Ovary (tissue), 7 donors: ENCODE measurements at regions not wholly inside any gene's neighbourhood (a gene's known extent, or its start where the extent isn't known, plus 50 kb on each side); places are given as distances from the start of the nearest gene placed in this dataset.
"Not testable (repeated sequence)": the region's sequence is repeated elsewhere in the genome, so short reads cannot be mapped to it uniquely, and the experiment has no call there.

ENCODE experiments used
- DNase-seq, 5 donors: peaks; one replicate each; pipeline ENCODE4 v3.0.0-alpha.2; 2019 to 2020
- H3K27ac ChIP-seq, 2 donors: fragments of 200-600 bp; one replicate each; pipeline versions ENCODE4 v1.5.1 to v1.8.0; 2019 to 2022
- H3K27me3 ChIP-seq: fragments of 200-600 bp; one replicate; pipeline ENCODE4 v1.8.0; 2022
- H3K36me3 ChIP-seq: fragments of 200-600 bp; sonication (generic); one replicate; pipeline ENCODE4 v1.5.1; 2019
- H3K4me1 ChIP-seq: one replicate; pipeline ENCODE4 v1.8.1; 2013; ENCODE audit warnings: mild to moderate bottlenecking, moderate library complexity; ENCODE audit not compliant: insufficient read depth
- H3K4me3 ChIP-seq: fragments of 200-600 bp; sonication (generic); one replicate; pipeline ENCODE4 v1.5.1; 2017
- H3K9me3 ChIP-seq, 2 donors: fragments of 200-600 bp in 1 of 2; sonication (generic) in 1 of 2; one replicate each; pipeline versions ENCODE4 v1.5.1 to v1.8.1; 2013 to 2019; ENCODE audit warnings: mild to moderate bottlenecking in 1 of 2, moderate library complexity in 1 of 2
- EP300 ChIP-seq: sonication (generic); formaldehyde crosslinking; IDR thresholded peaks from one replicate; pipeline ENCODE4 v1.6.1; 2017; ENCODE audit warnings: antibody characterized with exemption
- POLR2A ChIP-seq: fragments of 450-650 bp; IDR thresholded peaks from one replicate; pipeline ENCODE4 v1.6.1; 2017; ENCODE audit warnings: antibody characterized with exemption, mild to moderate bottlenecking, moderate library complexity
- WGBS, 3 donors: extraction: QIAGEN DNeasy Blood & Tissue Kit in 1 of 3; methylation state at CpG; one replicate each; pipeline versions ENCODE4 v1.1.5 to v1.1.7; 2013 to 2017; 5-methylcytosine and 5-hydroxymethylcytosine counted together
- intact Hi-C, 4 donors: fragments of 100-400 bp; cut with DNase I; formaldehyde crosslinking; loops; one replicate each; pipeline versions ENCODE4 v1.11.0 to v1.15.1; 2022 to 2023
- TF ChIP-seq, protein P1 (sequence below), 3 donors: fragments of 450-650 bp in 2 of 3; fragments of 200-600 bp in 1 of 3; IDR thresholded peaks; one replicate each; pipeline versions ENCODE4 v1.5.1 to v1.8.0; 2016 to 2022; ENCODE audit warnings: antibody characterized with exemption in 3 of 3, mild to moderate bottlenecking in 1 of 3
- donor health status: DM: no; HTN: no; CAD: no; lungs with moderate emphysema.
- donor health status: DM: no; HTN: no; CAD: no.
- donor health status: Bipolar disorder and iron deficiency.
- donor health status: DM: no; HTN: no; CAD: no.
- donor health status: DM: yes; HTN: yes; CAD: no.

DNA sequence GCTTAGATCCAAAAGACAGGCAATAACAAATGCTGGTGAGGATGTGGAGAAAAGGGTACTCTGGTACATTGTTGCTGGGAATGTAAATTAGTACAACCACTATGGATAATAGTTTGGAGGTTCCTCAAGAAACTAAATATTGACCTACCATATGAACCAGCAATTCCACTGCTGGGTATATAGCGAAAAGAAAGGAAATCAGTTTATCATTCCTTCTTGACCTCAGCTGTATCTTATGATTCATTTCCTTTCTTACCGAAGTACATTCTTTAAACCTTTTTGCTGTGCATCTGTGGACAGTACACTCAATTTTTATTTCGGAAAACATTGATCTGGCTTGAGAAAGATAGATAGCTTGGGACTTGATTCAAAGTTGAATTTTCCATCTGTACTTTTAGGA lies 183.2 kb upstream of the LRFN5 start:
- no peaks in the 10 kb centered on the region for H3K9me3 ChIP-seq
- DNase-seq: no peak
- TF ChIP-seq EP300 (no peak), POLR2A (no peak)
- TF ChIP-seq, protein P1, sequence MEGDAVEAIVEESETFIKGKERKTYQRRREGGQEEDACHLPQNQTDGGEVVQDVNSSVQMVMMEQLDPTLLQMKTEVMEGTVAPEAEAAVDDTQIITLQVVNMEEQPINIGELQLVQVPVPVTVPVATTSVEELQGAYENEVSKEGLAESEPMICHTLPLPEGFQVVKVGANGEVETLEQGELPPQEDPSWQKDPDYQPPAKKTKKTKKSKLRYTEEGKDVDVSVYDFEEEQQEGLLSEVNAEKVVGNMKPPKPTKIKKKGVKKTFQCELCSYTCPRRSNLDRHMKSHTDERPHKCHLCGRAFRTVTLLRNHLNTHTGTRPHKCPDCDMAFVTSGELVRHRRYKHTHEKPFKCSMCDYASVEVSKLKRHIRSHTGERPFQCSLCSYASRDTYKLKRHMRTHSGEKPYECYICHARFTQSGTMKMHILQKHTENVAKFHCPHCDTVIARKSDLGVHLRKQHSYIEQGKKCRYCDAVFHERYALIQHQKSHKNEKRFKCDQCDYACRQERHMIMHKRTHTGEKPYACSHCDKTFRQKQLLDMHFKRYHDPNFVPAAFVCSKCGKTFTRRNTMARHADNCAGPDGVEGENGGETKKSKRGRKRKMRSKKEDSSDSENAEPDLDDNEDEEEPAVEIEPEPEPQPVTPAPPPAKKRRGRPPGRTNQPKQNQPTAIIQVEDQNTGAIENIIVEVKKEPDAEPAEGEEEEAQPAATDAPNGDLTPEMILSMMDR (IDR thresholded peaks at IDR 0.05): no peak
- H3K36me3 ChIP-seq: no peaks in the 10 kb centered on the region
- no peaks in the 10 kb centered on the region for H3K4me1 ChIP-seq
- no peaks in the 10 kb centered on the region for H3K27me3 ChIP-seq
- intact Hi-C loops: no loop called here
- WGBS, 3 donors: 80 to 82% (median 81%) methylated on average over 3 of the region's 3 CpGs
- no peak overlapping the region for H3K27ac ChIP-seq
- no peak overlapping the region for H3K4me3 ChIP-seq

DNA sequence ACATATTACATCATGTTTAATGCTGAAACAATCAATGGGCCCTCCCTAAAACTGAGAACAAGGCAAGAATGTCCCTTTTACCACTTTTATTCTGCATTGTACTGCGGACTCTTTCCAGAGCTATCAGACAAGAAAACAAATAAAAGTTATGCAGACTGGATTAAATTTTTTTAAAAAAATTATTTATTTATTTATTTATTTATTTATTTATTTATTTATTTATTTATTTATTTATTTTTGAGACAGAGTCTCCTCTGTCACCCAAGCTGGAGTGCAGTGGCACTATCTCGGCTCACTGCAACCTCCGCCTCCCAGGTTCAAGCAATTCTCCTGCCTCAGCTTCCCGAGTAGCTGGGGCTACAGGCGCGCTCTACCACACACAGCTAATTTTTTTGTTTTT lies 185.4 kb upstream of the LRFN5 start:
- H3K27ac ChIP-seq, H3K4me1 ChIP-seq, intact Hi-C loops, H3K4me3 ChIP-seq, H3K27me3 ChIP-seq, H3K9me3 ChIP-seq, H3K36me3 ChIP-seq, DNase-seq: not testable (repeated sequence)
- WGBS, 3 donors: 95 to 96% (median 96%) methylated on average over 6 of the region's 6 CpGs

DNA sequence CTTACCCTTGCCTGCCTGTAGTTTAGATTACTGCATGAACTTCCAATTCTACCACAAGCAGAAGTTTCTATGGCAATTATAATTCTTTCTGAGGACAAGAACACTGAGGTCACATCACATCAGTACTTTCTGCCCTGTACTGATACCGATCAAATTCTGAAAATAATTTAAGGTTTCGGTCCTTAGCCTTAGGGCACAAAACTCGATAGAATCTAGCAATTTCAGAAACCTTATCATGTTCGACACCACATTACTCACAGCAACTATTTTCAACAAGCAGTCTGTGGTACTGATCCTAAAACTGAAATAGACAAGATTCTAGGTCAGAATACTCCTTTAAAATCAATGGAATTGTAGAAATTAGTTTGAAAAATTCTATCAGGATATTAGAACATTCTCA lies 187.0 kb upstream of the LRFN5 start:
- no peaks in the 10 kb centered on the region for H3K9me3 ChIP-seq
- H3K27me3 ChIP-seq: no peaks in the 10 kb centered on the region
- H3K36me3 ChIP-seq: no peaks in the 10 kb centered on the region
- TF ChIP-seq, protein P1 (IDR thresholded peaks at IDR 0.05): no peak
- TF ChIP-seq EP300 (no peak), POLR2A (no peak)
- 82 to 90% (median 86%) methylated on average over 4 of the region's 4 CpGs for WGBS, 3 donors
- no peaks in the 10 kb centered on the region for H3K4me1 ChIP-seq
- intact Hi-C loops: no loop called here
- H3K27ac ChIP-seq: no peak overlapping the region
- no peak overlapping the region for H3K4me3 ChIP-seq
- DNase-seq: no peak

DNA sequence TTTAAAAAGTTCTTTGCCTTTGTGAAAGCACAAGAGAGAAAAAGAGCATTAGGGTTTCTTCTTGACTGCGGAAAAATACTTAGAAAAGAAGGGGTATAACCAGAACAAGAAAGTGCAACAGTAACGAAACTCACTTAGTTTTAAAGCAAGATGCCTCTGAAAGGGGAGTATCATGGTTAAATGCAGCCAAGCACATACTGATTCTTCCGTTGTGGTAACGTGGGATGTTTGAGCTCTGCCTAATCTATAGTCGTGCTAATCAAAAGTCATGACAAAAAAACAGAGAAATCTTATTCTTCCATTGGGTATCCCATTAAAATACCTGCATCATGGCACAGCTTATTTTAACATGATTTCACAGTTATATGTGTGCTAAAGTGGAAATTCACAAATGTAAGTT lies 187.8 kb upstream of the LRFN5 start:
- intact Hi-C loops: no loop called here
- Histone ChIP-seq H3K27ac (no peak overlapping the region), H3K9me3 (no peaks in the 10 kb centered on the region), H3K27me3 (no peaks in the 10 kb centered on the region), H3K4me3 (no peak overlapping the region), H3K4me1 (no peaks in the 10 kb centered on the region), H3K36me3 (no peaks in the 10 kb centered on the region)
- no peak for DNase-seq
- TF ChIP-seq POLR2A (no peak), EP300 (no peak)
- TF ChIP-seq, protein P1 (IDR thresholded peaks at IDR 0.05): no peak
- 50 to 55% (median 53%) methylated on average over 5 of the region's 5 CpGs for WGBS, 3 donors

- no peak for TF ChIP-seq POLR2A
- TF ChIP-seq, protein P1 (IDR thresholded peaks at IDR 0.05): no peak
- TF ChIP-seq EP300: no peak
- Histone ChIP-seq H3K9me3 (no peaks in the 10 kb centered on the region), H3K27ac (no peak overlapping the region), H3K27me3 (no peaks in the 10 kb centered on the region), H3K4me3 (no peak overlapping the region), H3K4me1 (no peaks in the 10 kb centered on the region), H3K36me3 (no peaks in the 10 kb centered on the region)
- intact Hi-C loops: no loop called here
- DNase-seq: no peak
Observed at GRCh38 chr14:41409806-41410205, 196.9 kb upstream of the LRFN5 start.
